HG02885 (cell line): ENCODE measurements at regions not wholly inside any gene's neighbourhood (a gene's known extent, or its start where the extent isn't known, plus 50 kb on each side); places are given as distances from the start of the nearest gene placed in this dataset.
"Not testable (repeated sequence)": the region's sequence is repeated elsewhere in the genome, so short reads cannot be mapped to it uniquely, and the experiment has no call there.

Experiments
- ATAC-seq: cut with Tn5 transposase; IDR thresholded peaks from one replicate; pipeline ENCODE4 v1.9.1; 2021; ENCODE audit warnings: mild to moderate bottlenecking; ENCODE audit not compliant: unreplicated experiment, poor library complexity

GRCh38 chr7:106530183-106530582 is 130.8 kb downstream of the CCDC71L start:
- ATAC-seq, result not testable (repeated sequence)

DNA sequence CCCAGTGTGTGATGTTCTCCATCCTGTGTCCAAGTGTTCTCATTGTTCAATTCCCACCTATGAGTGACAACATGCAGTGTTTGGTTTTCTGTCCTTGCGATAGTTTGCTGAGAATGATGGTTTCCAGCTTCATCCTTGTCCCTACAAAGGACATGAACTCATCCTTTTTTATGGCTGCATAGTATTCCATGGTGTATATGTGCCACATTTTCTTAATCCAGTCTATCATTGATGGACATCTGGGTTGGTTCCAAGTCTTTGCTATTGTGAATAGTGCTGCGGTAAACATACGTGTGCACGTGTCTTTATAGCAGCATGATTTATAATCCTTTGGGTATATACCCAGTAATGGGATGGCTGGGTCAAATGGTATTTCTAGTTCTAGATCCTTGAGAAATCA is 134.3 kb downstream of the CCDC71L start:
- ATAC-seq, result not testable (repeated sequence)

GRCh38 chr7:106524690-106525059 is 136.3 kb downstream of the CCDC71L start:
- ATAC-seq, result no peak

- no peak for ATAC-seq
These were observed 137.5 kb downstream of the CCDC71L start for GRCh38 chr7:106523482-106523881.

DNA sequence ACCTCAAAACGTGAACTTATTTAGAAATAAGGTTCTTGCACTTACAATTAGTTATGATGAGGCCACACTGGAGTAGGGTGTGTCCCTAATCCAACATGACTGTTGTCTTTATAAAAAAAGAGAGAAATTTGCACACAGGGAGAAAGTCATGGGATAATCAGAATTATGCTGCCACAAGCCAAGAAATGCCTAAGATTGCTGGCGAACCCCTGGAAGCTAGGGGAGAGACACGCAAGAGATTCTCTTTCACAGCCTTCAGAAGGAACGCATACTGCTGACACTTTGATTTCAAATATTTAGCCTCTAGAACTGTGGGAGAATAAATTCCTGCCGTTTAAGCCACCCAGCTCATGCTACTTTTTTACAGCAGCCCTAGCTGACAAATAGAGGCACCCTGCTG is 138.3 kb downstream of the CCDC71L start:
- no peak for ATAC-seq

GRCh38 chr7:106521541-106521940 is 139.4 kb downstream of the CCDC71L start:
- no peak for ATAC-seq

DNA sequence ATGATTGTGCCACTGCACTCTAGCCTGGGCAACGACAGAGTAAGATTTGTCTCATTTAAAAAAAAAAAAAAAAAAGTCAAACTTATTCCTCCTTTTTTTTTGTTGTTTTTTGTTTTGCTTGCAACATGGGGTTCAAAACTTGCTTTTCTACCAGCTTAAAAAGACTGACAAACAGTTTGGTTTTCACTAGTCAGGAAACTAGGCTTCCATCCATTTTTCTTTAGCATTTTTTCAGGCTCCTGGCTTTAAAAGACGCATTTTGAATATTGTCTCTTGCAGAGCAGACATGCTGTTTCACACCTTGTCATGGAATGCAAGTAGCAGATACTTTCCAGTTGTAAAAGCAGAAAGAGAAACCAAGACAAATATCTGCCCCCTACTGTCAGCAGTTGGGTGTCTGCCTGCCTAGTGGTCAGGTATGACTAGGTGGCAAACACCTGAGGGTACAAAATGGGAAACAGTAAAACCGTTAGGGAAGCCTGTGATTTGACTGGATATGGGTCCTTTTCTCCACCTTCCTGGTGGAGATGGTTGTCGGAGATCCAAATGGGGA is 139.9 kb downstream of the CCDC71L start:
- ATAC-seq, result no peak

DNA sequence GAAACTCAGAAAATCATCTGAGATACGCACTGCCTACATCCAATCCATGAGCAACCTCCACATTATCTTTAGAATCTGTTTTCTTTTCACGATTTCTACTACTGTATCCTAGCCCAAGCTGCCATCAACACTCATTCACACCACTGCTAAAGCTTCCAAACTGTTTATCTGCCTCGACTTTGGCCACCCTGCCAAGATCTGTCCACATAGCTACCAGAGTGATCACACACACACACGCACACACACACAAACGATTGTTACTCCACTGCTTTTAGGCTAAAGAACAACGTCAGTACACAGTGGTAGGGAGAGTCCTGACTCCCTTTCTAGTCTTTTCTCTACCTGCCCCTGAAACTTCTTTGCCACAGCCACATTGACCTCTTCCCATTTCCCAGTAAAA is 142.0 kb downstream of the CCDC71L start:
- ATAC-seq, result no peak

GRCh38 chr7:106518239-106518638 is 142.7 kb downstream of the CCDC71L start:
- no peak for ATAC-seq

- no peak for ATAC-seq
These were observed 143.4 kb downstream of the CCDC71L start for GRCh38 chr7:106517508-106517907.

DNA sequence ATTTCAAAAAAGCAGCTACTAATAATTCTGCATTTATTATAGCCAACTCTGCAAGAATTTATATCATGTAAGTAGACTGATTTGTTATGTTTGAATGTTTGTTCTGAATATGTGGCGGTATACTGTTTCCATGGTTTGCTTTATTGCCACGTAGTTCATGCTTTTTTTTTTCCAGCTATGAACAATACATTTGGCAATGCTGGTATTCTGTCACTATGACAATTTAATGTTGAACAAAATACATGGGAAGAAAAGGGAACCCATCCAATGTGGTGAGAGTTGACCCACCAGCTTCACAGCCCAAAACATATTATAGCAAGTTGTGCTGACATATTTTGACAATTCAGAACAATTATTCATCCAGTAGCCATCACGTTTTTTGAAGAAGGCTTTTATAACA is 145.6 kb downstream of the CCDC71L start:
- ATAC-seq, result no peak

- no peak for ATAC-seq
These were observed 146.1 kb downstream of the CCDC71L start for GRCh38 chr7:106514881-106515280.

GRCh38 chr7:106512217-106512616 is 148.7 kb downstream of the CCDC71L start:
- no peak for ATAC-seq

DNA sequence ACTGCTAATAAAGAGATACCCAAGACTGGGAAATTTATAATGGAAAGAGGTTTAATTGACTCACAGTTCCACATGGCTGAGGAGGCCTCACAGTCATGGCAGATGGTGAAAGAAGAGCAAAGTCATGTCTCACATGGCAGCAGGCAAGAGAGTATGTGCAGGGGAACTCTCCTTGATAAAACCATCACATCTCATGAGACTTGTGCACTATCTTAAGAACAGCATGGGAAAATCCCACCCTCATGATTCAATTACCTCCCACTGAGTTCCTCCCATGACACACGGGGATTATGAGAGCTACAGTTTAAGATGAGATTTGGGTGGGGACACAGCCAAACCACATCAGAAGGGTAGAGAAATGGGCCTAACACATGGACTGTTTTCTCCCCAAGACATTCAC is 156.3 kb downstream of the CCDC71L start:
- ATAC-seq, result no peak

- ATAC-seq, result no peak
These were observed 156.8 kb downstream of the CCDC71L start for GRCh38 chr7:106504207-106504606.

DNA sequence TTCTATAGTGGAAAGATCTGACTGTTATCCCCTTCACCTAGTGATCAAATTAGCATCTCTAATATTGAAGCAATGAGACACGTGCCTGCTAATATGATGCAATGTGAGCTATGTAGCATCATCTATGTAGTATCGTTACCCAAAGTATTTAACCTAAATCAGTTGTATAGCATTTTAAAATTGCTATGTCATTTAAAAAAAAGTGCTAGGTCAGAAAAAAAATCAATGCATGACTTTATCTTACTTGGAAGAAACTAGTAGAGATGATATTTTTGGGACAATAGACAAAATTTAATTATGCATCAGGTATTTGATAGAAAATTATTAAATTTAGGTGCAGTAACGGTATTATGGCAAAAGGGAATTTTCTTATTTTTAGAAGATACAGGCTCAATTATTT is 157.3 kb downstream of the CCDC71L start:
- no peak for ATAC-seq

GRCh38 chr7:106501605-106502580 is 159.1 kb downstream of the CCDC71L start:
- ATAC-seq, result no peak

DNA sequence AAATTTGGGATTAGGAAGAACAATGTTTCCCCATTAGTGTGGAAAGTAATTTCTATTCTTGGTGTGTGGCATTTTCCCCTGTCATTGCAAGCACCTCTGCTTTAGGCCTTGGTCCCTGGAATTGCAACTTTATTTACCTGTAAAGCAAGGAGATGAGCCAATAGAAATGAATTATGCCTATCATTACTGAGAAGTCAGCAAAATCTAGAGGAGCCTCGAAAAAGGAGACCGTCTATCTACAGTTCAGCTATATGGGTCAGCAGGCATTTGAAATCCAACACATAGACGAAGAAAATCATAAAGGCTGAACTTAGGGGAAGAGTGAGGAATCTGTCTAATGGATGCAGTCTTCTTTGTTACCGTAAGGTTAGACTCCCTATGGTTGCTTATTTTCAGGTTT is 161.1 kb downstream of the CCDC71L start:
- ATAC-seq, result no peak

GRCh38 chr7:106498005-106498404 is 163.0 kb downstream of the CCDC71L start:
- ATAC-seq, result not testable (repeated sequence)

GRCh38 chr7:106493041-106493731 is 167.8 kb downstream of the CCDC71L start:
- no peak for ATAC-seq

- ATAC-seq, result no peak
These were observed 172.5 kb downstream of the CCDC71L start for GRCh38 chr7:106488465-106488864.
